ENCODE measurements at regions not wholly inside any gene's neighbourhood (a gene's known extent, or its start where the extent isn't known, plus 50 kb on each side); places are given as distances from the start of the nearest gene placed in this dataset.
"Not testable (repeated sequence)": the region's sequence is repeated elsewhere in the genome, so short reads cannot be mapped to it uniquely, and the experiment has no call there.

GRCh38 chr7:16267953-16268820, 153.2 kb downstream of the CRPPA start:
- DNase-seq, result no peak
- intact Hi-C loops (cut with DNase I), result no loop called here

- intact Hi-C loops (cut with DNase I), result no loop called here
- DNase-seq, result no peak
These were observed 154.5 kb downstream of the CRPPA start for GRCh38 chr7:16266877-16267276.

DNA sequence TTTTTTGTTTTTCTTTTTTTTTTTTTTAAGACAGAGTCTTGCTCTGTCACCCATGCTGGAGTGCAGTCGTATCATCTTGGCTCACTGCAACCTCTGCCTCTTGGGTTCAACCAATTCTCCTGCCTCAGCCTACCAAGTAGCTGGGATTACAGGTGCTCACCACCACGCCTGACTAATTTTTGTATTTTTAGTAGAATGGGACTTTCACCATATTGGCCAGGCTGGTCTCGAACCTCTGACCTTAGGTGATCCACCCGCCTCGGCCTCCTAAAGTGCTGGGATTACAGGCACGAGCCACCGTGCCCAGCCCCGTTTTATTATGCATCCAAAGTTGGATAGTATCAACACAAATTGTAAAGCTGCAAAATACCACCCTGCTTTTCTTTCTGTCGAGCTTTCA, 154.9 kb downstream of the CRPPA start:
- intact Hi-C loops (cut with DNase I); DNase-seq: not testable (repeated sequence)

GRCh38 chr7:16265863-16266458, 155.4 kb downstream of the CRPPA start:
- no peak for DNase-seq
- intact Hi-C loops (cut with DNase I), result no loop called here

- intact Hi-C loops (cut with DNase I), result no loop called here
- no peak for DNase-seq
These were observed 156.2 kb downstream of the CRPPA start for GRCh38 chr7:16264823-16265804.

- intact Hi-C loops (cut with DNase I), result no loop called here
These were observed 157.1 kb downstream of the CRPPA start for GRCh38 chr7:16264036-16264819.

DNA sequence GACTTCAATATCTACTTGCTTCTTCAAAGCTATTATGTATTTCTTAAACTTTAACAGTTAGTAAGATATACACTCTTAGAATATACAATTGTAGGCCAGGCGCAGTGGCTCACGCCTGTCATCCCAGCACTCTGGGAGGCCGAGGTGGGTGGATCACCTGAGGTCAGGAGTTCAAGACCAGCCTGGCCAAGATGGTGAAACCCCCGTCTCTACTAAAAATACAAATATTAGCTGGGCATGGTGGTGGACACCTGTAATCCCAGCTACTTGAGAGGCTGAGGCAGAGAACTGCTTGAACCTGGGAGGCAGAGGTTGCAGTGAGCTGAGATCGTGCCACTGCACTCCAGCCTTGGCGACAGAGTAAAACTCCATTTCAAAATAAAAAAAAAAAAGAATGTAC, 158.0 kb downstream of the CRPPA start:
- intact Hi-C loops (cut with DNase I); DNase-seq: not testable (repeated sequence)

More at GRCh38 chr7:16264036-16264819, 157.1 kb downstream of the CRPPA start:
- no peak for DNase-seq

GRCh38 chr7:16261654-16262053, 159.7 kb downstream of the CRPPA start:
- no peak for DNase-seq
- intact Hi-C loops (cut with DNase I), result no loop called here

DNA sequence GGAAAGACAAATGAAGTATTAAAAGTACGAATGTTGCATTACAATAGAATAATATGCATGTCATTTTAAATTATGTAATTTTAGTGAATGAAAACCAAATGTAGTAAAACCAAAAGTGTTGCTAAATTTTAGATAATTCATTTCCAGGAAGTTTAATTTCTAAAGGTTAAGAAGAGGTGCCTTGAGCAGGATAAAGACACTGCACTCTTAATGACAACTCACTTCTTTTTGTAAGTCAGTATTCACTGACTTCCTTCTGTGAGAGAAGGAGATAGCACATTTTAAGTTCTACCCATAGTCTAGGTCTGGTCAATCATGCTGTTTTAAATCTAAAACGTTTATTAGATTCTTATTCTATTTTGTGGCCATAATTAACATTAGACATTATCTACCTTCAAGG, 160.2 kb downstream of the CRPPA start:
- DNase-seq, result no peak
- intact Hi-C loops (cut with DNase I), result no loop called here

DNA sequence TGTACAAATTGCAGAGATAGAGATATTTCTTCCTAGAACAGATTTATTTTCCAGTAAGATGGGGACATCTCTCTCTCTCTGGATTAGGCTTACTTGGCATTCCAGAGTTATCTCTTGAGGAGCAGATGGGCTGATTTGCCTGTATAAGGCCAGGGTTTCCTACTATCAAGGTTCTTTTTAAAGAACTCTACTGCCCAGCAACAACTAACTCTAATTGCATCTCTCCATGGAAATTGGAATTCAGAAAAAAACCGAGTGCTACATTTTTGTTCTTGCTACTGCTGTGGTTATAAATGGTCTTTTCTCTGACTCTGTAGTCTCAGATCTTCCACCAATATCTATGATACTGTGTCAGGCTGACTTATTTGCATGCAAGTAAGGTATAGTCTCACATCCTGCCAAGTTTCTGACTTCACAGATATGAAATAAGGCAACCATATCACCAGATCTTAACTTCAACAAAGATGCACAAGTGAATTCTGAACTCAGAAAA, 161.1 kb downstream of the CRPPA start:
- intact Hi-C loops (cut with DNase I), result no loop called here

DNA sequence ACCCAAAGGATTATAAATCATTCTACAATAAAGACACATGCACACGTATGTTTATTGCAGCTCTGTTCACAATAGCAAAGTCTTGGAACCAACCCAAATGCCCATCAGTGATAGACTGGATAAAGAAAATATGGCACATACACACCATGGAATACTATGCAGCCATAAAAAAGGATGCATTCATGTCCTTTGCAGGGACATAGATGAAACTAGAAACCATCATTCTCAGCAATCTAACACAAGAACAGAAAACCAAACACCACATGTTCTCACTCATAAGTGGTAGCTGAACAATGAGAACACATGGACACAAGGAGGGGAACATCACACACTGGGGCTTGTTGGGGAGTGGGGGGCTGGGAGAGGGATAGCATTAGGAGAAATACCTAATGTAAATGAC, 164.9 kb downstream of the CRPPA start:
- intact Hi-C loops (cut with DNase I); DNase-seq: not testable (repeated sequence)

More for the DNA sequence above, 161.1 kb downstream of the CRPPA start:
- DNase-seq, result no peak

- intact Hi-C loops (cut with DNase I); DNase-seq: not testable (repeated sequence)
These were observed 165.4 kb downstream of the CRPPA start for GRCh38 chr7:16255952-16256351.

DNA sequence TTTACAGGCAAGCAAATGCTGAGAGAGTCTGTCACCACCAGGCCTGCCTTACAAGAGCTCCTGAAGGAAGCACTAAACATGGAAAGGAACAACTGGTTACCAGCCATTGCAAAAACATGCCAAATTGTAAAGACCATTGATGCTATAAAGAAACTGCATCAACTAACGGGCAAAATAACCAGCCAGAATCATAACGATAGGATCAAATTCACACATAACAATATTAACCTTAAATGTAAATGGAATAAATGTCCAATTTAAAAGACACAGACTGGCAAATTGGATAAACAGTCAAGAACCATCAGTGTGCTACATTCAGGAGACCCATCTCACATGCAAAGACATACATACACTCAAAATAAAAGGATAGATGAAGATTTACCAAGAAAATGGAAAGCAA, 170.7 kb downstream of the CRPPA start:
- intact Hi-C loops (cut with DNase I), result not testable (repeated sequence)
- peak in 1 of 10 donors; percentile 11 for DNase-seq

DNA sequence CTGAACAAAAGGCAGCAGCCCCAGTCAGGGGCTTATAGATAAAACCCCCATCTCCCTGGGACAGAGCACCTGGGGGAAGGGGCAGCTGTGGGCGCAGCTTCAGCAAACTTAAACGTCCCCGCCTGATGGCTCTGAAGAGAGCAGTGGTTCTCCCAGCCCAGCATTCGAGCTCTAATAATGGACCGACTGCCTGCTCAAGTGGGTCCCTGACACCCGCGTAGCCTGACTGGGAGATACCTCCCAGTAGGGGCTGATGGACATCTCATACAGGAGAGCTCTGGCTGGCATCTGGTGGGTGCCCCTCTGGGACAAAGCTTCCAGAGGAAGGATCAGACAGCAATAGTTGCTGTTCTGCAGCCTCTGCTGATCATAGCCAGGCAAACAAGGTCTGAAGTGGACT, 172.1 kb downstream of the CRPPA start:
- intact Hi-C loops (cut with DNase I), result not testable (repeated sequence)
- DNase-seq, result peak in 2 of 10 donors; percentile 8 to 59

DNA sequence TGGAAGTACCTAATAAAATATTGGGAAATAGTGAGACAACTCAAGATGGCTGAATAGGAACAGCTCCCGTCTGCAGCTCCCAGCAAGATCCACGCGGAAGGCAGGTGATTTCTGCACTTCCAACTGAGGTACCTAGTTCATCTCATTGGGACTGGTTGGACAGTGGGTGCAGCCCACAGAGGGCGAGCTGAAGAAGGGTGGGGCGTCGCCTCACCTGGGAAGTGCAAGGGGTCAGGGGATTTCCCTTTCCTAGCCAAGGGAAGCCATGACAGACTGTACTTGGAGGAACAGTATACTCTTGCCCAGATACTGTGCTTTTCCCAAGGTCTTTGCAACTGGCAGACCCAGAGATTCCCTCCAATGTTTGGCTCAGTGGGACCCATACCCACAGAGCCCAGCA, 172.8 kb downstream of the CRPPA start:
- DNase-seq, result peak in 1 of 10 donors; percentile 58

DNA sequence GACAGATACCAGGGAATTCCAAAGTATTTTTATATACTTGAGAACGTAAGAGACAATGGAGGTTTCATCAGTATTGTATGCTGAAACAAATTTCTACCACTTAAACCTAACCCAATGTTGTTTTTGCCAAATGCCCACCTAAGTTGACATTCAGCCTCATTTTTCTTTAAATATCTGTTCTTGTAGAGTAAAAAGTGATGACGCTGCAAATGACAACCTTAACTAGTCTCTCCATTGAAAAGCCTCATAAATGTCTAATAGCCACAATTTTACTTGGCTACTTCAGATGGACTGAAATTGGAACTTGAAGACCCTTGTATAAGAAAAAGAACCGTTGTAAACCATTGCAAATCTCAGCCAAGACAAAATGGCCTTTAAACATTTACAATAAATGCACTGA, 176.9 kb downstream of the CRPPA start:
- intact Hi-C loops (cut with DNase I), result no loop called here
- DNase-seq, result no peak

More for the DNA sequence above, 172.8 kb downstream of the CRPPA start:
- intact Hi-C loops (cut with DNase I), result not testable (repeated sequence)

- no peak for DNase-seq
- intact Hi-C loops (cut with DNase I), result no loop called here
These were observed 178.4 kb downstream of the CRPPA start for GRCh38 chr7:16242920-16243319.

- no peak for DNase-seq
- intact Hi-C loops (cut with DNase I), result no loop called here
These were observed 180.3 kb downstream of the CRPPA start for GRCh38 chr7:16241017-16241416.

DNA sequence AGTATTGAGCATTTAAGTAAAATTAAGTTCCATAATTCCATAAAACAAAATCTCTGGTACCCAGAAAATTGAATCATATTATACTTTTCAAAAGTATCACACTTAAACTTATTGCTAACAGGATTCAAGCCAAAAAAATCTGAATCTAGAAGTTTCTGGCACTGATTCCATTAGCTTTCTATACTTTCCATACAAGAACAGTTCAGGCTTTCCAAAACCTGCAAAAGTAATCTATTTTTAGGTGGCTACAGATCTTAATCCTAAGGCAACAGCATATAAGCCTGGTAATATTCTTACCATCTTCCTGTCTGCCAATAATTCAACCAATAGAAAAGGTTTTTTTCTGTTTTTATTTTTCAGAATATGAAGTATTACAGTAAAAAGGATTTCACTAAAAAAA, 185.0 kb downstream of the CRPPA start:
- intact Hi-C loops (cut with DNase I), result no loop called here
- no peak for DNase-seq
